Liver (tissue), 3 donors: ENCODE measurements at regions not wholly inside any gene's neighbourhood (a gene's known extent, or its start where the extent isn't known, plus 50 kb on each side); places are given as distances from the start of the nearest gene placed in this dataset.

Source experiments
- JUND ChIP-seq, 2 donors: IDR thresholded peaks; 2 replicates each; pipeline ENCODE4 v1.6.1; 2016; ENCODE audit warnings: antibody characterized with exemption in 2 of 2
- TAF1 ChIP-seq: conservative IDR thresholded peaks from 2 replicates; pipeline ENCODE4 v1.6.1; 2016; ENCODE audit warnings: antibody characterized with exemption, mild to moderate bottlenecking
- TF ChIP-seq, protein P1 (sequence below): IDR thresholded peaks from 2 replicates; pipeline ENCODE4 v1.6.1; 2016; ENCODE audit warnings: antibody characterized with exemption, mild to moderate bottlenecking
- TF ChIP-seq, protein P2 (sequence below): fragments of 150-350 bp; IDR thresholded peaks from 2 replicates; pipeline ENCODE4 v1.5.1; 2017; ENCODE audit warnings: improper control_type of control experiment, low read depth, low read length; ENCODE audit not compliant: missing input control
- TF ChIP-seq, protein P3 (sequence below): IDR thresholded peaks from 2 replicates; pipeline ENCODE4 v1.6.1; 2016; ENCODE audit warnings: antibody characterized with exemption
- donor health status: healthy.
- donor health status: healthy.

DNA sequence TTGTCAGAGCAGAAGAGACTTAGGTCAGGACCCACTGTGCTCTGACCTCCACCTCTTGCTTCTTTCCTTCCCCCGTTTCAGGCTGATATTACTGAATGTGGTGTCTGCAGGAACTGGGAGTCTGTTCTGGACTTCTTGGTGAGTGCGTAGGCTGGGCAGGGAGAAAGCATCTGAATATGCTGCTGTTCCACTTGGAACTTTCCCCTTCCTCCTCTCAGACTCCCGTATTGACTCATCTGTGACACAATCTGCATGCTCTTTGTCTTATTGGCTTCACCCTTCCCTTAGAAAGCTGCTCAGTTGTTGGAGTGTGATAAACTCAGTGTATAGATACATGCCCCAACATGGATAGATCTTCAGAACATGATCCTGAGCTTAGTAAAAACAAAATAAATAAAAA is 137.6 kb upstream of the HABP2 start:
- TF ChIP-seq, protein P1, sequence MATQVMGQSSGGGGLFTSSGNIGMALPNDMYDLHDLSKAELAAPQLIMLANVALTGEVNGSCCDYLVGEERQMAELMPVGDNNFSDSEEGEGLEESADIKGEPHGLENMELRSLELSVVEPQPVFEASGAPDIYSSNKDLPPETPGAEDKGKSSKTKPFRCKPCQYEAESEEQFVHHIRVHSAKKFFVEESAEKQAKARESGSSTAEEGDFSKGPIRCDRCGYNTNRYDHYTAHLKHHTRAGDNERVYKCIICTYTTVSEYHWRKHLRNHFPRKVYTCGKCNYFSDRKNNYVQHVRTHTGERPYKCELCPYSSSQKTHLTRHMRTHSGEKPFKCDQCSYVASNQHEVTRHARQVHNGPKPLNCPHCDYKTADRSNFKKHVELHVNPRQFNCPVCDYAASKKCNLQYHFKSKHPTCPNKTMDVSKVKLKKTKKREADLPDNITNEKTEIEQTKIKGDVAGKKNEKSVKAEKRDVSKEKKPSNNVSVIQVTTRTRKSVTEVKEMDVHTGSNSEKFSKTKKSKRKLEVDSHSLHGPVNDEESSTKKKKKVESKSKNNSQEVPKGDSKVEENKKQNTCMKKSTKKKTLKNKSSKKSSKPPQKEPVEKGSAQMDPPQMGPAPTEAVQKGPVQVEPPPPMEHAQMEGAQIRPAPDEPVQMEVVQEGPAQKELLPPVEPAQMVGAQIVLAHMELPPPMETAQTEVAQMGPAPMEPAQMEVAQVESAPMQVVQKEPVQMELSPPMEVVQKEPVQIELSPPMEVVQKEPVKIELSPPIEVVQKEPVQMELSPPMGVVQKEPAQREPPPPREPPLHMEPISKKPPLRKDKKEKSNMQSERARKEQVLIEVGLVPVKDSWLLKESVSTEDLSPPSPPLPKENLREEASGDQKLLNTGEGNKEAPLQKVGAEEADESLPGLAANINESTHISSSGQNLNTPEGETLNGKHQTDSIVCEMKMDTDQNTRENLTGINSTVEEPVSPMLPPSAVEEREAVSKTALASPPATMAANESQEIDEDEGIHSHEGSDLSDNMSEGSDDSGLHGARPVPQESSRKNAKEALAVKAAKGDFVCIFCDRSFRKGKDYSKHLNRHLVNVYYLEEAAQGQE, result no peak
- TF ChIP-seq JUND (IDR thresholded peaks at IDR 0.05) (no peak), TAF1 (no peak)
- TF ChIP-seq, protein P2, sequence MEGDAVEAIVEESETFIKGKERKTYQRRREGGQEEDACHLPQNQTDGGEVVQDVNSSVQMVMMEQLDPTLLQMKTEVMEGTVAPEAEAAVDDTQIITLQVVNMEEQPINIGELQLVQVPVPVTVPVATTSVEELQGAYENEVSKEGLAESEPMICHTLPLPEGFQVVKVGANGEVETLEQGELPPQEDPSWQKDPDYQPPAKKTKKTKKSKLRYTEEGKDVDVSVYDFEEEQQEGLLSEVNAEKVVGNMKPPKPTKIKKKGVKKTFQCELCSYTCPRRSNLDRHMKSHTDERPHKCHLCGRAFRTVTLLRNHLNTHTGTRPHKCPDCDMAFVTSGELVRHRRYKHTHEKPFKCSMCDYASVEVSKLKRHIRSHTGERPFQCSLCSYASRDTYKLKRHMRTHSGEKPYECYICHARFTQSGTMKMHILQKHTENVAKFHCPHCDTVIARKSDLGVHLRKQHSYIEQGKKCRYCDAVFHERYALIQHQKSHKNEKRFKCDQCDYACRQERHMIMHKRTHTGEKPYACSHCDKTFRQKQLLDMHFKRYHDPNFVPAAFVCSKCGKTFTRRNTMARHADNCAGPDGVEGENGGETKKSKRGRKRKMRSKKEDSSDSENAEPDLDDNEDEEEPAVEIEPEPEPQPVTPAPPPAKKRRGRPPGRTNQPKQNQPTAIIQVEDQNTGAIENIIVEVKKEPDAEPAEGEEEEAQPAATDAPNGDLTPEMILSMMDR, result no peak
- TF ChIP-seq, protein P3, sequence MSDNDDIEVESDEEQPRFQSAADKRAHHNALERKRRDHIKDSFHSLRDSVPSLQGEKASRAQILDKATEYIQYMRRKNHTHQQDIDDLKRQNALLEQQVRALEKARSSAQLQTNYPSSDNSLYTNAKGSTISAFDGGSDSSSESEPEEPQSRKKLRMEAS, result no peak
